ENCODE measurements at regions not wholly inside any gene's neighbourhood (a gene's known extent, or its start where the extent isn't known, plus 50 kb on each side); places are given as distances from the start of the nearest gene placed in this dataset.

DNA sequence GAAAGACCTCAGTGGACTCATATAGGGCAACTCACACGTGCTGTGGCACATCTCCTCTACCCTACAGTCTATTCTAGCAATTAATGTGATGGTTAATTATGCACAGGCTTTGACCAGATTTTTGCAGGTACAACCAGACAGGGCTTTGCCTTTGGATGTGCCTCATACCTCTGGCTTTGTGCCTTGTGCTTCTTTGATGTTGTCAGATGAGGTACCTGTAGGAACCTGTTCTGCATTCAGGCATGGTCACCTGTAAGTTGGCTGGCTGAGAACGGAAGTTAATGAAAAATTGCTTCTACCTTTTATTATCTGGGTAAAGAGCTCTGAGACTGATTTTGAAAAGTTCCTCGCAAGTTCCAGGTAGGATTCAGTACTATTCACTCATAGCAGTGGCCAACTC is 462.9 kb upstream of the ZFHX3 start:
- TF ChIP-seq, protein P1, sequence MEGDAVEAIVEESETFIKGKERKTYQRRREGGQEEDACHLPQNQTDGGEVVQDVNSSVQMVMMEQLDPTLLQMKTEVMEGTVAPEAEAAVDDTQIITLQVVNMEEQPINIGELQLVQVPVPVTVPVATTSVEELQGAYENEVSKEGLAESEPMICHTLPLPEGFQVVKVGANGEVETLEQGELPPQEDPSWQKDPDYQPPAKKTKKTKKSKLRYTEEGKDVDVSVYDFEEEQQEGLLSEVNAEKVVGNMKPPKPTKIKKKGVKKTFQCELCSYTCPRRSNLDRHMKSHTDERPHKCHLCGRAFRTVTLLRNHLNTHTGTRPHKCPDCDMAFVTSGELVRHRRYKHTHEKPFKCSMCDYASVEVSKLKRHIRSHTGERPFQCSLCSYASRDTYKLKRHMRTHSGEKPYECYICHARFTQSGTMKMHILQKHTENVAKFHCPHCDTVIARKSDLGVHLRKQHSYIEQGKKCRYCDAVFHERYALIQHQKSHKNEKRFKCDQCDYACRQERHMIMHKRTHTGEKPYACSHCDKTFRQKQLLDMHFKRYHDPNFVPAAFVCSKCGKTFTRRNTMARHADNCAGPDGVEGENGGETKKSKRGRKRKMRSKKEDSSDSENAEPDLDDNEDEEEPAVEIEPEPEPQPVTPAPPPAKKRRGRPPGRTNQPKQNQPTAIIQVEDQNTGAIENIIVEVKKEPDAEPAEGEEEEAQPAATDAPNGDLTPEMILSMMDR (IDR thresholded peaks at IDR 0.05; ENCODE audit: low read depth, low read length) = no peak
- H3K4me3 ChIP-seq (ENCODE audit: low read depth, low read length) = no peak overlapping the region

DNA sequence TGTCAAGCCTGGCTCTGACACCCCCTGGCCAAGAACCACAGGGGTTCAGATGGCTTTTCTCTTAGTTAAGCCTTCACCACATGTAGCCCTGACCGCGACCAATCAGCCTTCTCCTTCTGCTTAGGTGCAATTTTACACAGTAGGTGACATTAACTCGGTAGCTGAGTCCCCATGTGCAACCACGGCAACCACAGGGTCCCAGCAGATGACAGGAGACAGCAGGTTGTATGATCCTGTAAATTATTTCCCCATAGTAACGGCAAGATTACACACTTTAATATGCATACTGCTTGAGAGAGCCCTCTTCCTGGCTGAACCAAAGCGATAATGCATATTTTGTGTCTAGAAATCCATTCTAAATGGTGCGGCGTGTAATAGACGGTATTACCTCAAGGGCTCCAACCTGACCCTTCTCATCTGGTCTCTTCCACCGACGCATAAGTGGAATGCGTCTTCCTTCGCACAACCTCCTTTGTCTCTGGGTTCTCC is 458.7 kb upstream of the ZFHX3 start:
- TF ChIP-seq, protein P1 (IDR thresholded peaks at IDR 0.05; ENCODE audit: low read depth, low read length) = no peak
- H3K4me3 ChIP-seq (ENCODE audit: low read depth, low read length) = no peak overlapping the region

DNA sequence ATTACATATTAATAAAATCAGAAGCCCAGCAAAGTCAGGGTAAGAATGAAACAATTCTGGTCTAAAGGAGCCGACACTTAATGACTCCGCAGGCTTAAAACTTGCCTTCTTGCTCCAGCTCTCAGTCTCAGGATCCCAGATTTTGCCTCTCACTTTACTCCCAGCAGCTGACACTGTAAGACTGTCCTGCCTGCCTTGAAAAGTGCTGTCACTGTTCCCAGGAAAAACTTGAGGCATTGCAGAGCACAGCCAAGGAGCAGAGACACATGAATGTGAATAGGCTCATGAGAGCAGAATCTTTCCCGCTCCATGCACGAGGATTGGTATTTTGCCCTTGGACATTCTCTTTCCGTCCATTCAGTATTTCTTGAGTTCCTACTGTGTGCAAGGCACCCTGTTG is 457.6 kb upstream of the ZFHX3 start:
- TF ChIP-seq, protein P1 (IDR thresholded peaks at IDR 0.05; ENCODE audit: low read depth, low read length) = no peak
- no peak overlapping the region for H3K4me3 ChIP-seq (ENCODE audit: low read depth, low read length)

DNA sequence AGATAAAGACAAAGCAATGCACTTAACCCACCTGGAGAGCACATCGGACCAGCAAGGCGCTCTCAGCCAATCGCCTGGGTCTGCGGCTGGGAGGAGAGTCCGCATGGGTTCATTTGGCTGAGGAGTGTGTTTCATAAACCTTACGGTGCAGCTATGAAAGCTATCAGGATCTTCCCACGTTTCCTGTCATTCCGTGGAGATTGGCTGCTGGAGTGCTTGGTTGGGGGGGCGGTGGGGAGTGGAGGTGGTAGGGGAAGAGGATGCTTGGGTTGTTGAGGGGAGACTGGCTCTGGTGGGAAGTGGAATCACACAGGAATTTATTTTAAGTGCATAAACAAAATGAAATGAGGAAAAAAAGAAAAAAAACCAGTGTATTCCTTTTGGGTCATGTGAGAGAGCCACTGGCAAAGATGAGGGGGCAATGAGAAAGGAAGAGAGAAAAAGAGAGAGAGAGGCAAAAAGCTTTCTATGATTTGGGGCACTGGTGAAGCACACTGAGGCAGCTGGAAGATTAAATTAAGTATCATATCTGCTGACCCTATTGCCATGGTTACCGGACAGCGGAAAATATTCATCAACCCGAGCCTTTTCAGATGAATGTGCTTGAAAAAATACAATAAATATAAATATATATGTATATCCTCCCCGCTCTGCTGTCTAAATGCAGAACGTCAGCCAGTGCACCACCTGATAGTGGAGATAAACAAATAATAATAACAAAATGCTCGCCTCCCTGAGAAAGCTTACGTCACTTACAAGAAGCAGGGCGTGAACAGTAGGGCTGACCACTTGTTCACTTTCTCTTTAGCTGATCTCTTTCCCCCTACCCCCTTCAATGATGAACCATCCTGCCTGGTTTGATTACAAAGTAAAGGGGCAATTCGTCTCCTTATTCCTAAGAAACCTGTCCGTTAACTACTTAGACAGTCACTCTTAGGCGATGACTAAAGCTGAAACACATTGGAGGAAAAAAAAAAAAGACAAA is 457.0 kb upstream of the ZFHX3 start:
- TF ChIP-seq, protein P1 (IDR thresholded peaks at IDR 0.05; ENCODE audit: low read depth, low read length) = no peak
- H3K4me3 ChIP-seq (ENCODE audit: low read depth, low read length) = no peak overlapping the region

DNA sequence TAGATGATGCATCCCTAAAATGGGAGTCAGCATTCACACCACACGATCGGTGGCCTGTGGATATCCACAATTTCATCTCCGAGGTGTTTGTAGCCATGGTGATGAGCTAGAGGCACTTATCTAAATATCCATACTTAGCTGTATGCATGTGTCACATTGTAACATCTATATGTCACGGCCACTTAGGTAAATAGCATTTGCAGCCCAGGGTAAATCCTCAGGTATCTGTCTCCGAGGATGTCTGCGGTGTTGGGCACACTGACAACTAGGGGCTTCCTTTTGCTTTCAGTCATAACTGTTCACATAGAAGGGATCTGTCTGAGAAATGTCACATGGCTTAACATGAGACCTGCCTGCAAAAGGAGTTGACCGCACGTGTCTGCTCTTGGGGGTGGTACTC is 455.2 kb upstream of the ZFHX3 start:
- TF ChIP-seq, protein P1 (IDR thresholded peaks at IDR 0.05; ENCODE audit: low read depth, low read length) = no peak
- no peak overlapping the region for H3K4me3 ChIP-seq (ENCODE audit: low read depth, low read length)

DNA sequence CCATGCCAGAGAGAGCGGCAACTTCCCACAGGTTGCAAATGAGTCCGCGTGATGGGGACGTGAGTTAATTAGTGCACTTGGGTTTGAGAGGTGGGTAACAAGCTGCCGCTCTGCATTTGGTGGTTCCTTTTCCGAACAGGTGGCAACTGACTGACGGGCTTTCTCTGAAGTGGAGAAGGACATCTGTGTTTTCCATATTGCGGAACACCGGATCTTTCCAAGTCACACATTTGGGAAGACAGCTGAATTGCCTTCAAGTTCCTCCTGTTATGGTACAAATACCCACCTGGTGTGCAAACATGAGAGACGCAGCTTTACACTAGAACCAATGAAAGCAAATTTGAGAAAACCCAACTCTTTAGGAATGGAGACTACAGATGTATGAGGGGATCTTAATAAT is 451.3 kb upstream of the ZFHX3 start:
- TF ChIP-seq, protein P1 (IDR thresholded peaks at IDR 0.05; ENCODE audit: low read depth, low read length) = no peak
- H3K4me3 ChIP-seq (ENCODE audit: low read depth, low read length) = no peak overlapping the region

DNA sequence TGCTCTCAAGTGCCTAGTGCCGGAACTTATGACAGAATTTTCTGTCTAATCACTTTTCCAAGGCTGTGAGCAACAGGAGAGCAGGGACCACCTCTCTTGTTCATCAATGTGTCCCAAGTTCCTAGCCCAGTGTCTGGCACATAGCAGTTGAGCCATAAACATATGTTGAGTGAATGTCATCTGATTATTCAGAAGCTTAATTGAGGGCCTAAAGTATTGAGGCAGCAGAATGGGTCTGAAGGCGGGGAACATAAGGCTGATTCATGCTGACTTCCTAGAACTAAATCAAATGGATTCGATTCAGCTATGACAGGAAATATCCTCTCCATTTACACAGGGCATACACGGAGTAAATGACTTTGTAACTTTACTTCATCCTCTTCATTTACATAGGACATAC is 438.0 kb upstream of the ZFHX3 start:
- TF ChIP-seq, protein P1 (IDR thresholded peaks at IDR 0.05; ENCODE audit: low read depth, low read length) = no peak
- H3K4me3 ChIP-seq (ENCODE audit: low read depth, low read length) = no peak overlapping the region

Data from WI38 (cell line).